Choroid plexus epithelial cell (primary cell): ENCODE measurements at regions not wholly inside any gene's neighbourhood (a gene's known extent, or its start where the extent isn't known, plus 50 kb on each side); places are given as distances from the start of the nearest gene placed in this dataset.
"Not testable (repeated sequence)": the region's sequence is repeated elsewhere in the genome, so short reads cannot be mapped to it uniquely, and the experiment has no call there.

ENCODE experiments used
- DNase-seq: peaks from one replicate; pipeline ENCODE4 v3.0.0-alpha.2; 2010; ENCODE audit warnings: low read depth
- H3K4me3 ChIP-seq: 2 replicates; pipeline ENCODE4 v1.5.1; 2011; ENCODE audit warnings: low read depth, mild to moderate bottlenecking, control low read depth, low read length, moderate library complexity
- CTCF ChIP-seq: conservative IDR thresholded peaks from 2 replicates; pipeline ENCODE4 v1.5.1; 2011; ENCODE audit warnings: low read depth, mild to moderate bottlenecking, control low read depth, inconsistent platforms, low read length, moderate library complexity

DNA sequence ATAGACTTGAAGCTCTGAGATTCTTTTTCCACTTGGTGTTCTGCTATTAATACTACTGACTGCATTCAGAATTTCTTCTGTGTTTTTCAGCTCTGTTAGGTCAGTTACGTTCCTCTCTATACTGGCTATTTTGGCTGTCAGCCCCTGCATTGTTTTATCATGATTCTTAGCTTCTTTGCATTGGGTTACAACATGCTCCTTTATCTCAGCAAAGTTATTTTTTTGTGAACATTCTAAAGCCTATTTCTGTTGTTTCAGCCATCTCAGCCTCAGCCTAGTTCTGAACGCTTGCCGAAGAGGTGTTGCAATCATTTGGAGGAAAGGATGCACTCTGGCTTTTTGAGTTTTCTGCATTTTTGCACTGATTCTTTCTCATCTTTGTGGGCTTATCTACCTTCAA is 201.5 kb upstream of the GNAI1 start:
- H3K4me3 ChIP-seq: no peak overlapping the region
- no peak for TF ChIP-seq CTCF
- DNase-seq: peak; percentile 94

DNA sequence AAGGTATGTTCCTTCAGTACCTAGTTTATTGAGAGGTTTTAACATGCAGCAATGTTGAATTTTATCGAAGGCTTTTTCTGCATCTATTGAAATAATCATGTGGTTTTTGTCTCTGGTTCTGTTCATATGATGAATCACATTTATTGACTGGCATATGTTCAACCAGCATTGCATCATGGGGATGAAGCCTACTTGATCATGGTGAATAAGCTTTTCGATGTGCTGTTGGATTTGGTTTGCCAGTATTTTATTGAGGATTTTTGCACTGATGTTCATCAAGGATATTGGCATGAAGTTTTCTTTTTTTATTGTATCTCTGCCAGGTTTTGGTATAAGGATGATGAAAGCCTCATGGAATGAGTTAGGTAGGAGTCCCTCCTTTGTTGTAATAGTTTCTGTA is 204.0 kb upstream of the GNAI1 start:
- no peak for TF ChIP-seq CTCF
- no peak overlapping the region for H3K4me3 ChIP-seq
- DNase-seq: no peak

DNA sequence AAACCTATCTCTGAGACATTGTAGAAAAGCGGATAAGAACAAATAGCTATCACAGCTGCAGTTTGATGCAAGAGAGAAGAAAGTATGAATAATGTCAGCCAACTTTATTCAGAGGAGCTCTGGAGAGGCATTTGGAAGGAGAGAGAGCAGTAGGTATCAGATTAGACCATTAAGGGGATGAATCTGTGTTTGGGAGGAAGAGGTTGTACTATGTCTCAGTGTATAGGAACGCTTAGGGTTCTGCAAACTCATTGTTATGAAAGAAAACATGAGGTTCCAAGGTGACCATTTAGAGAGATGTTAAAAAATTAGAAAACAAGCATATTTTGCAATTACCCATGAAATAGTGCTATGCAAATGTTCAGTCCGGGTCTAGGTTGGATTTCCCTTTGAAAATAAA is 207.5 kb upstream of the GNAI1 start:
- TF ChIP-seq CTCF: no peak
- H3K4me3 ChIP-seq: no peak overlapping the region
- DNase-seq: peak; percentile 61

DNA sequence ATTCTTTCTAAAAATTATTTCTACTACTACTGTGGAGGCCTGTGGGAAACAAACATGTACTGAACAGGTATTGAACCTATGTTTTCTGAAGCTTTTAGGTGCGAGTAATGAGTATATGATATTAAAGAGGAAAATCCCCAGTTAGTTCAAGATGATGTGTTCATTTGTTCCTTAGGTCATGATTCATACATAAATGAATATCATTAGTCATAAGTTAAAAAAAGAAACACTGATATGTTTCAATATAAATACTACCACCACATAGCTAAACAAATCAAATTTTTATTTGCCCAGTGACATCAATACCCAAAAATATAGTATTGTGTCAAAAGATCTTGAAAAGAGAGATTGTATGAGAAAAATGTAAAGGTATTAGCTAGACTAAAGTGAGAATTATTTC is 210.7 kb upstream of the GNAI1 start:
- DNase-seq: peak; percentile 13
- H3K4me3 ChIP-seq: no peak overlapping the region
- no peak for TF ChIP-seq CTCF

DNA sequence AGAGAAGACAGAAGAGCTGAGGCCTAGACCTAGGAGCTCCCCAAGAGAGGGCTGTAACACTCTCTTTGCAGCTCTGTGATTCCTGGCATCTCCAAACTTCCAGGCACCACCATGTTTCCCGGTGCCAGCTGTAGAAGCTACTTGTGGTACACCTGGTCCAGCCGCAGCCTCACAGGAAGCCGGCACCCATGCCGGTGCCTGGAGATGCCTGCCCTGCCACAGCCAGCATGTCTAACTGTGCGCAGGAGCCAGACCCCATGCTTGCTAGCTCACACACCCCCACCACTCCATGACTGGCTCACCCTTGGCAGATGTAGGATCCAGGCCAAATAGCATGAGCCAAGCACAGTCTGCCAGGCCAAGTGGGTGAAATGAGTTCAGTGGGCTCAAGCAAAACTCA is 211.7 kb upstream of the GNAI1 start:
- DNase-seq: no peak
- TF ChIP-seq CTCF: no peak
- no peak overlapping the region for H3K4me3 ChIP-seq

GRCh38 chr7:79921976-79922375 is 212.7 kb upstream of the GNAI1 start:
- no peak for DNase-seq
- TF ChIP-seq CTCF: no peak
- H3K4me3 ChIP-seq: no peak overlapping the region

DNA sequence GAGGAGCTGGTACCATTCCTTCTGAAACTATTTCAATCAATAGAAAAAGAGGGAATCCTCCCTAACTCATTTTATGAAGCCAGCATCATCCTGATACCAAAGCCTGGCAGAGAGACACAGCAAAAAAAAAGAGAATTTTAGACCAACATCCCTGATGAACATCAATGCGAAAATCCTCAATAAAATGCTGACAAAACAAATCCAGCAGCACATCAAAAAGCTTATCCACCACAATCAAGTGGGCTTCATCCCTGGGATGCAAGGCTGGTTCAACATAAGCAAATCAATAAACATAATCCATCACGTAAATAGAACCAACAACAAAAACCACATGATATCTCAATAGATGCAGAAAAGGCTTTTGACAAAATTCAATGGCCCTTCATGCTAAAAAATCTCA is 216.0 kb upstream of the GNAI1 start:
- H3K4me3 ChIP-seq, DNase-seq: not testable (repeated sequence)

DNA sequence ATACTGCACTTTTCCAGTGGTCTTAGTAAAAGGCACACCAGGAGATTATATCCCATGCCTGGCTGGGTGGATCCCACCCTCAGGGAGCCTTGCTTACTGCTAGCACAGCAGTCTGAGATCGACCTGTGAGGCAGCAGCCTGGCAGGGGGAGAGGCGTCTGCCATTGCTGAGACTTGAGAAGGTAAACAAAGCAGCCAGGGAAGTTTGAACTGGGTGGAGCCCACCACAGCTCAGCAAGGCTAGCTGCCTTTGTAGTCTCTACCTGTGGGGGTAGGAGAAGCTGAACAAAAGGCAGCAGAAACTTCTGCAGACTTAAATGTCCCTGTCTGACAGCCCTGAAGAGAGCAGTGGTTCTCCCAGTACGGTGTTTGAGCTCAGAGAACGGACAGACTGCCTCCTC is 219.3 kb upstream of the GNAI1 start:
- not testable (repeated sequence) for H3K4me3 ChIP-seq, DNase-seq
